SKM-1 (cell line): ENCODE measurements at regions not wholly inside any gene's neighbourhood (a gene's known extent, or its start where the extent isn't known, plus 50 kb on each side); places are given as distances from the start of the nearest gene placed in this dataset.
A peak's percentile ranks its signal among the peaks of the same experiment; 100 is the strongest.

ENCODE experiments used
- DNase-seq: peaks from one replicate; lab custom pipeline; 2025; ENCODE audit not compliant: unreplicated experiment; lab: John Stamatoyannopoulos, UW

DNA sequence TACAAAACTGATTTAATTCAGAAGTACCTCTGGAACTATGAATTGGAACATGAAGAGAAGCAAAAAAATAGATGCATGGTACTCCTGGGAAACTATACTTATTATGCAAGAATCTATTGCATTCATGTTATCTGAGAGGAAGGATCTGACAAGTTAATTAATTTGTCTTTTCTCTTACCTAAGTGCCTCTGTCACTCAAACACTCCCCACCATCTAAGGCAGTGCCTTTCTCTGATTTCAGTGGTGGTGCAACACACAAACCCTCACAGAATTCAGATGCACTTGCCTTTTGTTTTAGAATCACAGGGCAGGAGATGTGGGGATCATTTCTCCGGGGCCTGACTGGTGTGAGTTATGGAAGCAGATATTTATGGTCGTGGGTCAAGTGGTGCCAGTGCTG is 52.5 kb upstream of the C9orf72 start:
- no peak for DNase-seq

GRCh38 chr9:27626244-27627187 is 53.2 kb upstream of the C9orf72 start:
- no peak for DNase-seq

DNA sequence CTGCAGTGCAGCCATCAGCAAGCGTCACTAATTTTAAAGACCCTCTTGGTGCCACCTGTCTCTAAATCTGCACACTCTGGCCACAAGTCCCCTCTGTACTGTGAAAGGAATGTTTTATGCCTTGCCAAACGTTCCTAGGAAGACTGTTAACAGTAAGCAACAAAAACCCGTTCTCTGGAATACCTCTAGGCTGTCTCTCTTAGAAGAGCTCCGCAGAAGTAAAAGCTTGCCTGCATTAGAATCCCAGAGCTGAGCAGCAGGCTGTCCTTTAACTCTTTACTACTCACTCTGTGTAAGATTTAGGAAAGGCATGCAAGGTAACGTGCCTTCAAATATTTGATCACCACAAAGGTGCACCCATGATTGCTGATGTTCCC is 53.9 kb upstream of the C9orf72 start:
- no peak for DNase-seq

- DNase-seq = no peak
Observed at GRCh38 chr9:27628311-27628710, 55.0 kb upstream of the C9orf72 start.

DNA sequence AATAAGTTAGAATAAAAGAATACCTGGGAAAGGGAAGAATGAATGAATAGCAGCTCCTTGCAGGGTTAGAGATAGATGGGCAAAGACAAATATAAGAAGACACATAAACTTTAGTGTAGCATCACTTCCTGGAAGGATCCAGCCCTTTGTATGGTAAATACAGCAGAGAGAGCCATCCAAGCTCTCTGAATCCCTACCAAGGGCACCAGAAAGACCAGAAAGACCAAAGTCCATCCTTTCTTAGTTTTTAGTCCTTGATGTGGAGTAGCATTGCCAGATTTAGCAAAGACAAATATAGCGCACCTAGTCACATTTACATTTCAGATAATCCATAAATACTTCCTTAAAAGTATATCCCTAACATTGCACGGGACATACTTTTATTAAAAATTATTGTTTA is 56.1 kb upstream of the C9orf72 start:
- DNase-seq = no peak

- DNase-seq = no peak
Observed at GRCh38 chr9:27632254-27632653, 59.0 kb upstream of the C9orf72 start.

GRCh38 chr9:27633764-27634163 is 60.5 kb upstream of the C9orf72 start:
- peak; percentile 12 for DNase-seq

GRCh38 chr9:27634879-27635278 is 61.6 kb upstream of the C9orf72 start:
- DNase-seq = no peak

GRCh38 chr9:27638716-27639115 is 65.4 kb upstream of the C9orf72 start:
- DNase-seq = no peak

GRCh38 chr9:27645161-27645840 is 72.0 kb upstream of the C9orf72 start:
- no peak for DNase-seq

GRCh38 chr9:27653246-27653645 is 80.0 kb upstream of the C9orf72 start:
- DNase-seq = no peak

- DNase-seq = no peak
Observed at GRCh38 chr9:27653957-27654356, 80.7 kb upstream of the C9orf72 start.

DNA sequence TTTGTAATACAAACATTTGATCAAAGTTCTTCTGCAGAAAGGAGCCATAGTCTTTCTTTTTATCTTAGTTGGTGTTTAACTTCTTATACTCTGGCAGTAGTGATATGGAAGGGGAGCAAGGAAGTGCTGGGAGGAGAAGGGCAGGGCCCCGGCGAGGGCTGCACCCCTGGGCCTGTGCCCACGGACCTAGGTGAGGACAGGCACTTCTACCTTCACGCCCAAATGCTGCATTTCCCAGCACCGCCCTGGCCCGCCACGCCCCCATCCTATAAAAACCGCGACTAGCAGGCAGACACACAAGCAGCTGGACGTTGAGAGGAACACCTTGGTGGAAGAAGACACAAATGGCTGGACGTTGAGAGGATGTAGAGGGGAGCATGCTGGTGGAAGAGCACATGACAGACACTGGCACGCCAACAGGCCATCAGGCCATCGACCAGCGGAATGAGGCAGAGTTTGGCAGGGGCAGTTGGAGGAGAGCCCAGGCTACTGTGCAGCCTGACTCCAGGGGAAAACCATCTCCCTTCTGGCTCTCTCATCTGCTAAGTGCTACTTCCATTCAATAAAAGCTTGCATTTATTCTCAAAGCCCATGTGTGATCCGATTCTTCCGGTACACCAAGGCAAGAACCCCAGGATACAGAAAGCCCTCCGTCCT is 81.5 kb upstream of the C9orf72 start:
- no peak for DNase-seq

DNA sequence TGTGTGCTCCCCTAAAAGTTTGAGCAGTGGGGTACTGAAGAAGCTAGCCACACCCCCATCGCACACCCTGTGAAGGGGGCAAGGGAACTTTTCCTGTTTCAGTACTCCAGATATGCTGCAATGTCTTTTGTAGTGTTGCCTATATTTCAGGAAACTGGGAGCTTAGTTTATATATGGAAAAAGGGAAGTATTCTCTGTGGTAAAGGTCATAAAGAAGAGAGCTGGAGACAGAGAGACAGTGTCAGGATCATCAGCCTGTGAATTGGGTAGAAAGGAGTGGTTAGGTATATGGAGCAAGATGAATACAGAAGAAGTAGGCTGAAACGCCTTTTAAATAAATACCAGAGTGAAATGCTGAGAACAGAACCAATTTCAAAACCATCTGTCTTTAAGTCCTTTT is 82.2 kb upstream of the C9orf72 start:
- DNase-seq = peak; percentile 48

DNA sequence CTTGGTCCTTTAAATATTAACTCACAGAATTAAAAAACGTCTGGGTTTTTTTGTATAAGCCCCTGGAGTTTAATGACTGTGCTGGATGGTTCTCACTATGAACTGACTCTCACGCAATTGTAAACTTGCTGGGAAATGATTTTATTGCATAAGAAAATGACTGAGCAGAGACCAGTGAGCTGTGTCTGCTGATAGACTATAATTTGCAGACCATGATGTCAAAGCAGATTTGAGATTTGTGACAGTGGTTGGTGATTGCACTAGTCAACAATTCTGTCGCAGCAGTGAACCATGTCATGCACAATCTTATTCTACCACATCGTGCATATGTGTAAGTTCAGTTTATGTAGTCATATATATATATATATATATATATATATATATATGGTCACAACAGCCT is 85.7 kb upstream of the C9orf72 start:
- DNase-seq = no peak

DNA sequence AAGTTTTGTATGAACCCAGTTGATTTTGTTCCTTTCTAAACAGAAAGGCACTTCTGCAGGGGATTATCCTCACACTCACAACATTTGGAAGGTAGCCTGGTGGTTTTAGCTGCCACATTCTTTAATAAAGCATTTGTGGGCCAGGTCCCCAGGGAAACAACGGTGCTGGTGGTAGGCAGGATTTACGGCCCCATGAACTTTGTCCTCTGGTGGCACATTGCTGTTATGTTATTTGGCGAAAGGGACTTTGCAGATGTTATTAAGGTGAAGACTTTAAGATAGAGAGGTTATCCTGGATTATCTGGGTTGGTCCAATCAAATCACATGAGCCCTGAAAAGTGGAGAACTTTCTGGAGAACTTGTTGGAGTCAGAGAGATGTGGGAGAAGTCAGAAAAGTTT is 86.3 kb upstream of the C9orf72 start:
- no peak for DNase-seq

DNA sequence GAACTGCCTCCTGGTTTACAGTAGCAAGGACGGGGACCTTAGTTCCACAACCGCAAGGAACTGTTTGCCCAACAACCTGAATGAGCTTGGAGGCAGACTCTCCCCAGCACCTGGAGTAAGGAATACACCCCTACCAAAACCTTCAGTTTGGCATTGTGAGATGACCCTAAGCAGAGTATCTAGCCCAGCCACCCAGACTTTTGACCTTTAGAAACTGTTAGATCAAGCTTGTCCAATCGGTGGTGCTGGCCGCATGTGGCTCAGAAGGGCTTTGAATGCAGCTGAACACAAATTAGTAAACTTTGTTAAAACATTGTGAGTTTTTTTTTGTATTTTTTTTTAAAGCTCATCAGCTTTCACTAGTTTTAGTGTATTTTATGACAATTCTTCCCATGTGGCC is 86.9 kb upstream of the C9orf72 start:
- DNase-seq = no peak

DNA sequence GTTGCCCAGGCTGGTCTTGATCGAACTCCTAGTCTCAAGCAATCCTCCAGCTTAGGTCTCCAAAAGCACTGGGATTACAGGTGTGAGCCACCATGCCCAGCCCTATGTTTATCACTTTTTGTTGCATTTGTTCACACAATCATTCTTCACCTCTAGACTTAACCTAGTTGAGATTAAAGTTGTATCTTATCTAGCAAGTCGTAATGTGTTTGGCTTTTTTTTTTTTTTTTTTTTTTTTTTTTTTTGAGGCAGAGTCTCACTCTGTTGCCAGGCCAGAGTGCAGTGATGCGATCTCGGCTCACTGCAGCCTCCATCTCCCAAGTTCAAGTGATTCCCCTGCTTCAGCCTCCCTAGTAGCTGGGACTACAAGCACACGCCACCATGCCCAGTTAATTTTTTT is 90.2 kb upstream of the C9orf72 start:
- no peak for DNase-seq

GRCh38 chr9:27664121-27664779 is 91.0 kb upstream of the C9orf72 start:
- no peak for DNase-seq

DNA sequence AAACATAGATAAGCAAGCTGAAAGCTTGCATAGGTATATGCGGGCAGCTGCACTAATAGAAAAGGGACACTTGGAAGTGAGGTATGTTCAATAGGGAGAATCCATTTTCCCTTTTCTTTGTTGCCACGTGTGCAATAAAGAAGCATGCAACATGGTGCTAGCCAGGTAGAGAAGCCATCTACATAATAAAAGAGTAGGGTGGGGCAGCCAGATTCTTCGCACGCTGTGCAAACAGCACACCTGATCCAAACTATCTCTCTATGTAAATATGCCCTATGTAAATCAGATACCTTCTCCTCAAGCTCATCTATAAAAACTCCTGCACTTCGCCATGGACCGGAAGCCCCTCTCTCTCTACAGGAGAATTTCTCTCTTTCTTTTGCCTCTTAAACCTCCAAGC is 91.9 kb upstream of the C9orf72 start:
- no peak for DNase-seq

GRCh38 chr9:27668280-27668679 is 95.0 kb upstream of the C9orf72 start:
- DNase-seq = no peak
